ENCODE measurements at regions not wholly inside any gene's neighbourhood (a gene's known extent, or its start where the extent isn't known, plus 50 kb on each side); places are given as distances from the start of the nearest gene placed in this dataset.

- peak; percentile 9 for DNase-seq (ENCODE audit: low read depth)
- no peak overlapping the region for H3K4me3 ChIP-seq (ENCODE audit: low read depth, low read length)
- TF ChIP-seq, protein P1, sequence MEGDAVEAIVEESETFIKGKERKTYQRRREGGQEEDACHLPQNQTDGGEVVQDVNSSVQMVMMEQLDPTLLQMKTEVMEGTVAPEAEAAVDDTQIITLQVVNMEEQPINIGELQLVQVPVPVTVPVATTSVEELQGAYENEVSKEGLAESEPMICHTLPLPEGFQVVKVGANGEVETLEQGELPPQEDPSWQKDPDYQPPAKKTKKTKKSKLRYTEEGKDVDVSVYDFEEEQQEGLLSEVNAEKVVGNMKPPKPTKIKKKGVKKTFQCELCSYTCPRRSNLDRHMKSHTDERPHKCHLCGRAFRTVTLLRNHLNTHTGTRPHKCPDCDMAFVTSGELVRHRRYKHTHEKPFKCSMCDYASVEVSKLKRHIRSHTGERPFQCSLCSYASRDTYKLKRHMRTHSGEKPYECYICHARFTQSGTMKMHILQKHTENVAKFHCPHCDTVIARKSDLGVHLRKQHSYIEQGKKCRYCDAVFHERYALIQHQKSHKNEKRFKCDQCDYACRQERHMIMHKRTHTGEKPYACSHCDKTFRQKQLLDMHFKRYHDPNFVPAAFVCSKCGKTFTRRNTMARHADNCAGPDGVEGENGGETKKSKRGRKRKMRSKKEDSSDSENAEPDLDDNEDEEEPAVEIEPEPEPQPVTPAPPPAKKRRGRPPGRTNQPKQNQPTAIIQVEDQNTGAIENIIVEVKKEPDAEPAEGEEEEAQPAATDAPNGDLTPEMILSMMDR (IDR thresholded peaks at IDR 0.05; ENCODE audit: insufficient read depth, low read length): no peak
Measured at GRCh38 chr21:27212441-27212840, 245.6 kb upstream of the ADAMTS5 start.

DNA sequence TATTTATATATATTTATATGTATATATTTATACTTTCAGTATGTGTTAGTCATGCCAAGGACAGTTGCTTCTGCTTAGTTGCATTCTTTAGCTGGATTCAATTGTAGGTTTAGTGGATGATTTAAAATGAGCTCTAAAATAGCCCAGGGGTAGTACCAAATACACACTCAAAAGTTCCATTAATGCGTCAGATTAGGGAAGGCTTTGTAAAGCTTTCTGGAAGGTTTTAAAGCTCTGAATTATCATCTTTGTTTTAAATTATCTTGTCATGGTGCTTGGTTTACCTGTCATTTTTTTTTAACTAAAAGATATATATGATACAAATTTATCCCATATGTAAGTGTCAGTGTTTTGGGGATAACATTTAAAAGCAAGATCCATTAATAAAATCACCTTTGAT lies 242.7 kb upstream of the ADAMTS5 start:
- no peak for DNase-seq (ENCODE audit: low read depth)
- TF ChIP-seq, protein P1 (IDR thresholded peaks at IDR 0.05; ENCODE audit: insufficient read depth, low read length): no peak
- no peak overlapping the region for H3K4me3 ChIP-seq (ENCODE audit: low read depth, low read length)

GRCh38 chr21:27206368-27206982 lies 239.6 kb upstream of the ADAMTS5 start:
- TF ChIP-seq, protein P1 (IDR thresholded peaks at IDR 0.05; ENCODE audit: insufficient read depth, low read length): no peak
- DNase-seq (ENCODE audit: low read depth): no peak
- no peak overlapping the region for H3K4me3 ChIP-seq (ENCODE audit: low read depth, low read length)

DNA sequence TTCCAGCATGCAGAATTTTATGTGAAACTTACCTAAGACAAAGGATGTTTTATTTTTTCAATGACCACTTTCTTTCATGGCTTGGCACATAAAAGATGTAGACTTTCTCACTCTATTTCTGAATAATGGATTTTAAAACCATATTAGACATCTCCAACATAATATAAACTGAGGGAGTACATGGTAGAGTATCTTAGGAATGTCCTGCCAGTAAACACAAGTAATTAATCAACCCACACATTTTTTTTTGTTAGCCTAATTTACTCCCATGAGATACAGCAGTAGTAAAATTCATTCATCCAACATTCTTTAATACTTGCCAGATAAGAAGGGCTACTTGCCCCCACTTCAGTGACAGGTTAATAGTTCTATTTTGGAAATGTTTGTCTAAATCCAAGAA lies 235.4 kb upstream of the ADAMTS5 start:
- TF ChIP-seq, protein P1 (IDR thresholded peaks at IDR 0.05; ENCODE audit: insufficient read depth, low read length): no peak
- no peak for DNase-seq (ENCODE audit: low read depth)
- H3K4me3 ChIP-seq (ENCODE audit: low read depth, low read length): no peak overlapping the region

- peak; percentile 39 for DNase-seq (ENCODE audit: low read depth)
- no peak overlapping the region for H3K4me3 ChIP-seq (ENCODE audit: low read depth, low read length)
- TF ChIP-seq, protein P1 (IDR thresholded peaks at IDR 0.05; ENCODE audit: insufficient read depth, low read length): no peak
Measured at GRCh38 chr21:27201197-27201596, 234.3 kb upstream of the ADAMTS5 start.

- H3K4me3 ChIP-seq (ENCODE audit: low read depth, low read length): no peak overlapping the region
- TF ChIP-seq, protein P1 (IDR thresholded peaks at IDR 0.05; ENCODE audit: insufficient read depth, low read length): no peak
- DNase-seq (ENCODE audit: low read depth): no peak
Measured at GRCh38 chr21:27196651-27197050, 229.8 kb upstream of the ADAMTS5 start.
